WTC11 (cell line): ENCODE measurements at regions not wholly inside any gene's neighbourhood (a gene's known extent, or its start where the extent isn't known, plus 50 kb on each side); places are given as distances from the start of the nearest gene placed in this dataset.

Experiments
- ATAC-seq: fragments of 200-7000 bp; cut with Tn5 transposase; 2 replicates; pipeline ENCODE4 v1.10.0; 2021; ENCODE audit warnings: mild to moderate bottlenecking, moderate library complexity
- CTCF ChIA-PET: fragments of 300-600 bp; sonication (Branson Sonifier 250); formaldehyde crosslinking; loops from one replicate; lab custom pipeline; 2021; ENCODE audit warnings: antibody characterized with exemption; lab: Charles Lee
- POLR2A ChIA-PET: fragments of 350-600 bp; sonication (Branson Sonifier 250); formaldehyde crosslinking; loops from one replicate; lab custom pipeline; 2021; ENCODE audit warnings: antibody characterized with exemption; lab: Charles Lee
- DNase-seq: peaks from one replicate; pipeline ENCODE4 v3.0.0; 2021; ENCODE audit warnings: low spot score
- H3K27ac Mint-ChIP-seq: 2 replicates; pipeline ENCODE4 v1.8.0; 2021; ENCODE audit warnings: mixed read lengths
- H3K27me3 Mint-ChIP-seq: 2 replicates; pipeline ENCODE4 v1.8.0; 2021; ENCODE audit warnings: low read depth, mild to moderate bottlenecking, moderate library complexity, mixed read lengths
- H3K36me3 Mint-ChIP-seq: 2 replicates; pipeline ENCODE4 v1.8.0; 2021; ENCODE audit warnings: mixed read lengths
- H3K4me1 Mint-ChIP-seq: 2 replicates; pipeline ENCODE4 v1.8.0; 2022; ENCODE audit warnings: mixed read lengths
- H3K4me3 Mint-ChIP-seq: 2 replicates; pipeline ENCODE4 v1.8.0; 2021; ENCODE audit warnings: mild to moderate bottlenecking, moderate library complexity, mixed read lengths
- H3K9me3 Mint-ChIP-seq: 2 replicates; pipeline ENCODE4 v1.8.0; 2021; ENCODE audit warnings: mixed read lengths
- ATF2 ChIP-seq: sonication (generic); formaldehyde crosslinking; IDR thresholded peaks from 2 replicates; pipeline ENCODE4 v1.8.1; 2022; ENCODE audit warnings: low read depth, missing genetic modification reagents, borderline replicate concordance
- ATF6 ChIP-seq: sonication (generic); formaldehyde crosslinking; IDR thresholded peaks from 2 replicates; pipeline ENCODE4 v1.8.1; 2023; ENCODE audit warnings: mild to moderate bottlenecking, missing genetic modification reagents
- CDX4 ChIP-seq: fragments of 250-450 bp; sonication (Bioruptor Pico); IDR thresholded peaks from 2 replicates; pipeline ENCODE4 v1.9.0; 2021; ENCODE audit warnings: moderate library complexity, mild to moderate bottlenecking, inconsistent platforms, borderline replicate concordance
- E2F1 ChIP-seq: sonication (generic); formaldehyde crosslinking; IDR thresholded peaks from 2 replicates; pipeline ENCODE4 v1.8.0; 2022; ENCODE audit warnings: mild to moderate bottlenecking, missing genetic modification reagents
- ESRRA ChIP-seq: sonication (generic); formaldehyde crosslinking; IDR thresholded peaks from 2 replicates; pipeline ENCODE4 v1.8.1; 2022; ENCODE audit warnings: mild to moderate bottlenecking, missing genetic modification reagents, borderline replicate concordance
- FOXP1 ChIP-seq: sonication (generic); formaldehyde crosslinking; IDR thresholded peaks from 2 replicates; pipeline ENCODE4 v1.8.0; 2022; ENCODE audit warnings: missing genetic modification reagents, mild to moderate bottlenecking, moderate library complexity, borderline replicate concordance
- GABPB1 ChIP-seq: sonication (generic); formaldehyde crosslinking; IDR thresholded peaks from 2 replicates; pipeline ENCODE4 v1.8.1; 2023; ENCODE audit warnings: mild to moderate bottlenecking, missing genetic modification reagents
- IRF2 ChIP-seq: sonication (generic); formaldehyde crosslinking; IDR thresholded peaks from 2 replicates; pipeline ENCODE4 v1.8.0; 2022; ENCODE audit warnings: low read depth, missing genetic modification reagents, borderline replicate concordance
- NFATC4 ChIP-seq: fragments of 250-450 bp; sonication (Bioruptor Pico); IDR thresholded peaks from 2 replicates; pipeline ENCODE4 v1.9.0; 2021; ENCODE audit warnings: mild to moderate bottlenecking
- PRDM15 ChIP-seq: sonication (generic); formaldehyde crosslinking; IDR thresholded peaks from 2 replicates; pipeline ENCODE4 v1.8.0; 2022; ENCODE audit warnings: missing genetic modification reagents
- PREB ChIP-seq: sonication (generic); formaldehyde crosslinking; IDR thresholded peaks from 2 replicates; pipeline ENCODE4 v1.8.1; 2022; ENCODE audit warnings: mild to moderate bottlenecking, missing genetic modification reagents, moderate library complexity, borderline replicate concordance
- SOX15 ChIP-seq: fragments of 250-450 bp; sonication (Bioruptor Pico); IDR thresholded peaks from 2 replicates; pipeline ENCODE4 v1.9.0; 2021; ENCODE audit warnings: mild to moderate bottlenecking
- TEAD1 ChIP-seq: sonication (generic); formaldehyde crosslinking; IDR thresholded peaks from 2 replicates; pipeline ENCODE4 v1.8.0; 2022; ENCODE audit warnings: mild to moderate bottlenecking, missing genetic modification reagents
- USF2 ChIP-seq: sonication (generic); formaldehyde crosslinking; IDR thresholded peaks from 2 replicates; pipeline ENCODE4 v1.8.1; 2023; ENCODE audit warnings: mild to moderate bottlenecking, missing genetic modification reagents, moderate library complexity
- ZMAT4 ChIP-seq: fragments of 250-450 bp; sonication (Bioruptor Pico); IDR thresholded peaks from 2 replicates; pipeline ENCODE4 v1.9.0; 2021; ENCODE audit warnings: mild to moderate bottlenecking
- ZNF138 ChIP-seq: sonication (generic); formaldehyde crosslinking; conservative IDR thresholded peaks from 2 replicates; pipeline ENCODE4 v1.8.1; 2022; ENCODE audit warnings: mild to moderate bottlenecking, moderate library complexity, missing genetic modification reagents
- ZNF263 ChIP-seq: sonication (generic); formaldehyde crosslinking; IDR thresholded peaks from 2 replicates; pipeline ENCODE4 v1.8.1; 2022; ENCODE audit warnings: low read depth, mild to moderate bottlenecking, moderate library complexity, missing genetic modification reagents
- ZNF671 ChIP-seq: fragments of 250-450 bp; sonication (Bioruptor Pico); IDR thresholded peaks from 2 replicates; pipeline ENCODE4 v1.8.0; 2021; ENCODE audit warnings: mild to moderate bottlenecking

- no peak for TF ChIP-seq ATF6
- TF ChIP-seq ZNF263 (CRISPR knock-in tag): no peak
- no peak for TF ChIP-seq USF2
Measured at GRCh38 chr1:234942879-234943506, 185.6 kb downstream of the TOMM20 start (continued).

- Mint-ChIP-seq H3K36me3 (no peaks in the 10 kb centered on the region), H3K27ac (no peak overlapping the region), H3K9me3 (peaks cover 18% of the 10 kb centered on the region), H3K27me3 (no peaks in the 10 kb centered on the region; the same call in 1 of the 2 replicates), H3K4me1 (peaks cover 6% of the 10 kb centered on the region), H3K4me3 (no peak overlapping the region)
- POLR2A ChIA-PET: interaction anchor here (0.6 kb wide), 1 partner anchor 63 kb away, joined by 4 read pairs; no protein-coding TSS in a partner anchor
- ATAC-seq (no peak), DNase-seq (no peak)
- CTCF ChIA-PET: interaction anchor here (0.7 kb wide), 1 partner anchor 359 kb away, joined by 3 read pairs; no protein-coding TSS in a partner anchor
- no peak for TF ChIP-seq ESRRA (CRISPR knock-in tag)
- TF ChIP-seq ZNF138 (CRISPR knock-in tag): no peak
- no peak for TF ChIP-seq ZMAT4 (CRISPR knock-in tag)
- no peak for TF ChIP-seq E2F1 (CRISPR knock-in tag)
- TF ChIP-seq NFATC4 (CRISPR knock-in tag): no peak
- TF ChIP-seq ATF2 (CRISPR knock-in tag): no peak
- TF ChIP-seq IRF2 (CRISPR knock-in tag): no peak
- no peak for TF ChIP-seq TEAD1 (CRISPR knock-in tag)
- no peak for TF ChIP-seq FOXP1 (CRISPR knock-in tag)
- no peak for TF ChIP-seq PREB
- no peak for TF ChIP-seq ZNF671 (CRISPR knock-in tag)
- no peak for TF ChIP-seq GABPB1
- TF ChIP-seq PRDM15: no peak
- no peak for TF ChIP-seq CDX4
- TF ChIP-seq SOX15 (CRISPR knock-in tag): no peak
- TF ChIP-seq, all 79 proteins: peak for 0
Measured at GRCh38 chr1:234942012-234942332, 186.7 kb downstream of the TOMM20 start.
